ENCODE measurements at regions not wholly inside any gene's neighbourhood (a gene's known extent, or its start where the extent isn't known, plus 50 kb on each side); places are given as distances from the start of the nearest gene placed in this dataset.

GRCh38 chr4:108559068-108559793 is 61.1 kb upstream of the RPL34 start:
- no peak for TF ChIP-seq POLR2AphosphoS5 (IDR thresholded peaks at IDR 0.05)
- TF ChIP-seq, protein P1, sequence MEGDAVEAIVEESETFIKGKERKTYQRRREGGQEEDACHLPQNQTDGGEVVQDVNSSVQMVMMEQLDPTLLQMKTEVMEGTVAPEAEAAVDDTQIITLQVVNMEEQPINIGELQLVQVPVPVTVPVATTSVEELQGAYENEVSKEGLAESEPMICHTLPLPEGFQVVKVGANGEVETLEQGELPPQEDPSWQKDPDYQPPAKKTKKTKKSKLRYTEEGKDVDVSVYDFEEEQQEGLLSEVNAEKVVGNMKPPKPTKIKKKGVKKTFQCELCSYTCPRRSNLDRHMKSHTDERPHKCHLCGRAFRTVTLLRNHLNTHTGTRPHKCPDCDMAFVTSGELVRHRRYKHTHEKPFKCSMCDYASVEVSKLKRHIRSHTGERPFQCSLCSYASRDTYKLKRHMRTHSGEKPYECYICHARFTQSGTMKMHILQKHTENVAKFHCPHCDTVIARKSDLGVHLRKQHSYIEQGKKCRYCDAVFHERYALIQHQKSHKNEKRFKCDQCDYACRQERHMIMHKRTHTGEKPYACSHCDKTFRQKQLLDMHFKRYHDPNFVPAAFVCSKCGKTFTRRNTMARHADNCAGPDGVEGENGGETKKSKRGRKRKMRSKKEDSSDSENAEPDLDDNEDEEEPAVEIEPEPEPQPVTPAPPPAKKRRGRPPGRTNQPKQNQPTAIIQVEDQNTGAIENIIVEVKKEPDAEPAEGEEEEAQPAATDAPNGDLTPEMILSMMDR (IDR thresholded peaks at IDR 0.05), result no peak

All from prostate gland (tissue), 2 donors.